ENCODE measurements at regions not wholly inside any gene's neighbourhood (a gene's known extent, or its start where the extent isn't known, plus 50 kb on each side); places are given as distances from the start of the nearest gene placed in this dataset.

GRCh38 chr9:89685698-89686097, 80.9 kb downstream of the GADD45G start:
- Mint-ChIP-seq H3K36me3 (ENCODE audit: insufficient read depth, unreplicated experiment) (no peaks in the 10 kb centered on the region), H3K4me3 (ENCODE audit: unreplicated experiment) (no peak overlapping the region), H3K9me3 (ENCODE audit: unreplicated experiment) (no peaks in the 10 kb centered on the region), H3K27me3 (ENCODE audit: insufficient read depth, unreplicated experiment) (no peaks in the 10 kb centered on the region), H3K4me1 (ENCODE audit: low read depth, unreplicated experiment) (peaks cover 7% of the 10 kb centered on the region), H3K27ac (ENCODE audit: unreplicated experiment) (no peak overlapping the region)
- Histone ChIP-seq H3K9me3 (no peaks in the 10 kb centered on the region), H3K4me3 (ENCODE audit: low read depth, low read length) (no peak overlapping the region), H3K4me1 (no peaks in the 10 kb centered on the region), H3K27me3 (replicated peaks; ENCODE audit: control insufficient read depth, insufficient read depth, low read length) (no peaks in the 10 kb centered on the region), H3K36me3 (ENCODE audit: control insufficient read depth, insufficient read depth, low read length) (no peaks in the 10 kb centered on the region)
- BruUV-seq (replicated peaks): no TSS peak
- ChIA-PET CTCF (no interaction called here), POLR2A (no interaction called here)
- TF ChIP-seq CTCF (IDR thresholded peaks at IDR 0.05; ENCODE audit: insufficient read depth in 1 of 2, low read depth in 1 of 2, low read length in 1 of 2, severe bottlenecking in 1 of 2, unreplicated experiment in 1 of 2): no peak
- intact Hi-C loops (cut with micrococcal nuclease; ENCODE audit: unreplicated experiment): no loop called here
- DNase-seq: no peak

- intact Hi-C loops (cut with micrococcal nuclease; ENCODE audit: unreplicated experiment): no loop called here
- Mint-ChIP-seq H3K4me1 (ENCODE audit: low read depth, unreplicated experiment) (peaks cover 7% of the 10 kb centered on the region), H3K27ac (ENCODE audit: unreplicated experiment) (no peak overlapping the region), H3K27me3 (ENCODE audit: insufficient read depth, unreplicated experiment) (no peaks in the 10 kb centered on the region), H3K4me3 (ENCODE audit: unreplicated experiment) (no peak overlapping the region), H3K36me3 (ENCODE audit: insufficient read depth, unreplicated experiment) (no peaks in the 10 kb centered on the region), H3K9me3 (ENCODE audit: unreplicated experiment) (no peaks in the 10 kb centered on the region)
- CTCF ChIA-PET: no interaction called here
- Histone ChIP-seq H3K4me3 (ENCODE audit: low read depth, low read length) (no peak overlapping the region), H3K36me3 (ENCODE audit: control insufficient read depth, insufficient read depth, low read length) (no peaks in the 10 kb centered on the region), H3K9me3 (no peaks in the 10 kb centered on the region), H3K4me1 (no peaks in the 10 kb centered on the region), H3K27me3 (replicated peaks; ENCODE audit: control insufficient read depth, insufficient read depth, low read length) (no peaks in the 10 kb centered on the region)
- BruUV-seq (replicated peaks): no TSS peak
- POLR2A ChIA-PET: no interaction called here
- DNase-seq: peak in 1 of 2 experiments; percentile 45
- TF ChIP-seq CTCF (IDR thresholded peaks at IDR 0.05; ENCODE audit: insufficient read depth in 1 of 2, low read depth in 1 of 2, low read length in 1 of 2, severe bottlenecking in 1 of 2, unreplicated experiment in 1 of 2): no peak
These were observed 81.3 kb downstream of the GADD45G start for GRCh38 chr9:89686126-89686525.

GRCh38 chr9:89686621-89687020, 81.8 kb downstream of the GADD45G start:
- CTCF ChIA-PET: no interaction called here
- Mint-ChIP-seq H3K27ac (ENCODE audit: unreplicated experiment) (no peak overlapping the region), H3K36me3 (ENCODE audit: insufficient read depth, unreplicated experiment) (no peaks in the 10 kb centered on the region), H3K4me1 (ENCODE audit: low read depth, unreplicated experiment) (peaks cover 7% of the 10 kb centered on the region), H3K9me3 (ENCODE audit: unreplicated experiment) (no peaks in the 10 kb centered on the region), H3K27me3 (ENCODE audit: insufficient read depth, unreplicated experiment) (no peaks in the 10 kb centered on the region), H3K4me3 (ENCODE audit: unreplicated experiment) (no peak overlapping the region)
- intact Hi-C loops (cut with micrococcal nuclease; ENCODE audit: unreplicated experiment): no loop called here
- H3K27me3 ChIP-seq (replicated peaks; ENCODE audit: control insufficient read depth, insufficient read depth, low read length): no peaks in the 10 kb centered on the region
- H3K9me3 ChIP-seq: no peaks in the 10 kb centered on the region
- H3K4me3 ChIP-seq (ENCODE audit: low read depth, low read length): no peak overlapping the region
- no peak for DNase-seq
- no TSS peak for BruUV-seq (replicated peaks)
- H3K36me3 ChIP-seq (ENCODE audit: control insufficient read depth, insufficient read depth, low read length): no peaks in the 10 kb centered on the region
- no peaks in the 10 kb centered on the region for H3K4me1 ChIP-seq
- POLR2A ChIA-PET: no interaction called here
- TF ChIP-seq CTCF (IDR thresholded peaks at IDR 0.05; ENCODE audit: insufficient read depth in 1 of 2, low read depth in 1 of 2, low read length in 1 of 2, severe bottlenecking in 1 of 2, unreplicated experiment in 1 of 2): no peak

All from Caco-2 (cell line).